ENCODE measurements at regions not wholly inside any gene's neighbourhood (a gene's known extent, or its start where the extent isn't known, plus 50 kb on each side); places are given as distances from the start of the nearest gene placed in this dataset.
"Not testable (repeated sequence)": the region's sequence is repeated elsewhere in the genome, so short reads cannot be mapped to it uniquely, and the experiment has no call there.

DNA sequence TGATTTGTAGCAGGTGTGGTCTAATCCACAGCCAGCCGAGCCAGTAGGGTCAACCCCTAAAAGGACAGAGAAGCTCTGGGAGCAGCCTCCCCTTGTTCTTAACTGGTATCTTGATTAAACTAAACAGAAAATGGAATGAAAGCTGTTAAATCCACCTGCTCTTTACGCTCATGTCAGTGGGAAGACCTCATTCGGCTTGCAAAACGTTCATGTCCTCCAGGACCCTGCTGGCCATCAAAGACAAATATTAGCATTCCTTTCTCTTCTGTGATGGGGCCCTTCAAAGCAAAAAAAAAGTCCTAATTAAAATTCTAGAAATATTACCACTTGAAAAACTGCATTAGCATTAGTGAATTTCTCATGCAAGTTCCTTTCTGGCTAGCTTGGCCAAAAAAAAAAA, 355.0 kb downstream of the ANAPC1 start:
- TF ChIP-seq, protein P1, sequence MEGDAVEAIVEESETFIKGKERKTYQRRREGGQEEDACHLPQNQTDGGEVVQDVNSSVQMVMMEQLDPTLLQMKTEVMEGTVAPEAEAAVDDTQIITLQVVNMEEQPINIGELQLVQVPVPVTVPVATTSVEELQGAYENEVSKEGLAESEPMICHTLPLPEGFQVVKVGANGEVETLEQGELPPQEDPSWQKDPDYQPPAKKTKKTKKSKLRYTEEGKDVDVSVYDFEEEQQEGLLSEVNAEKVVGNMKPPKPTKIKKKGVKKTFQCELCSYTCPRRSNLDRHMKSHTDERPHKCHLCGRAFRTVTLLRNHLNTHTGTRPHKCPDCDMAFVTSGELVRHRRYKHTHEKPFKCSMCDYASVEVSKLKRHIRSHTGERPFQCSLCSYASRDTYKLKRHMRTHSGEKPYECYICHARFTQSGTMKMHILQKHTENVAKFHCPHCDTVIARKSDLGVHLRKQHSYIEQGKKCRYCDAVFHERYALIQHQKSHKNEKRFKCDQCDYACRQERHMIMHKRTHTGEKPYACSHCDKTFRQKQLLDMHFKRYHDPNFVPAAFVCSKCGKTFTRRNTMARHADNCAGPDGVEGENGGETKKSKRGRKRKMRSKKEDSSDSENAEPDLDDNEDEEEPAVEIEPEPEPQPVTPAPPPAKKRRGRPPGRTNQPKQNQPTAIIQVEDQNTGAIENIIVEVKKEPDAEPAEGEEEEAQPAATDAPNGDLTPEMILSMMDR (IDR thresholded peaks at IDR 0.05; ENCODE audit: low read depth, low read length) = not testable (repeated sequence)
- not testable (repeated sequence) for TF ChIP-seq EZH2phosphoT487 (IDR thresholded peaks at IDR 0.05; ENCODE audit: low read depth)

Data from OCI-LY3 (cell line).